Panc1 (cell line): ENCODE measurements at regions not wholly inside any gene's neighbourhood (a gene's known extent, or its start where the extent isn't known, plus 50 kb on each side); places are given as distances from the start of the nearest gene placed in this dataset.
"Not testable (repeated sequence)": the region's sequence is repeated elsewhere in the genome, so short reads cannot be mapped to it uniquely, and the experiment has no call there.

Experiments
- ATAC-seq: fragments of 200-7000 bp; cut with Tn5 transposase; 2 replicates; pipeline ENCODE4 v1.9.1; 2020; ENCODE audit warnings: mild to moderate bottlenecking, moderate library complexity
- BruUV-seq: library from RNA; stranded (reverse); fragments of 400-500 nt; replicated peaks from 2 replicates; lab custom pipeline; 2021; lab: Mats Ljungman, UMichigan
- CTCF ChIA-PET: fragments of 300-600 bp; sonication (Branson Sonifier 250); formaldehyde crosslinking; loops from one replicate; lab custom pipeline; 2022; ENCODE audit warnings: antibody characterized with exemption; lab: Charles Lee
- POLR2A ChIA-PET: fragments of 300-600 bp; sonication (Branson Sonifier 250); formaldehyde crosslinking; loops from one replicate; lab custom pipeline; 2022; ENCODE audit warnings: antibody characterized with exemption; lab: Charles Lee
- DNase-seq: peaks from one replicate; pipeline ENCODE4 v3.0.0-alpha.2; 2010; ENCODE audit warnings: low read depth, low spot score
- H3K27ac ChIP-seq: 2 replicates; pipeline ENCODE4 v1.5.1; 2011; ENCODE audit warnings: mild to moderate bottlenecking, low read length, inconsistent platforms
- H3K27me3 ChIP-seq: fragments of 200-500 bp; sonication (Bioruptor generic); 2 replicates; pipeline ENCODE4 v1.6.0; 2014; ENCODE audit warnings: low read length, inconsistent platforms; ENCODE audit not compliant: control insufficient read depth, insufficient read depth
- H3K36me3 ChIP-seq: fragments of 200-500 bp; sonication (Bioruptor generic); 2 replicates; pipeline ENCODE4 v1.5.1; 2014; ENCODE audit warnings: inconsistent platforms, mild to moderate bottlenecking, low read length, moderate library complexity; ENCODE audit not compliant: control insufficient read depth, insufficient read depth
- H3K4me1 ChIP-seq: 2 replicates; pipeline ENCODE4 v1.5.1; 2011; ENCODE audit warnings: inconsistent platforms, mild to moderate bottlenecking, low read length, moderate library complexity; ENCODE audit not compliant: control insufficient read depth, insufficient read depth
- H3K4me3 ChIP-seq, 2 experiments: 2 replicates each; pipeline ENCODE4 v1.5.1; 2011 to 2012; ENCODE audit warnings: low read depth in 2 of 2, low read length in 2 of 2, mild to moderate bottlenecking in 2 of 2, inconsistent platforms in 1 of 2, moderate library complexity in 1 of 2
- H3K9me3 ChIP-seq: fragments of 200-500 bp; sonication (Bioruptor generic); 2 replicates; pipeline ENCODE4 v1.5.1; 2014; ENCODE audit warnings: low read depth, mild to moderate bottlenecking, inconsistent platforms, low read length, moderate library complexity; ENCODE audit not compliant: control insufficient read depth, insufficient read depth
- POLR2AphosphoS5 ChIP-seq: IDR thresholded peaks from 2 replicates; pipeline ENCODE4 v1.6.1; 2012; ENCODE audit warnings: mild to moderate bottlenecking, low read depth, low read length, moderate library complexity
- SIN3A ChIP-seq: IDR thresholded peaks from 2 replicates; pipeline ENCODE4 v1.6.1; 2012; ENCODE audit warnings: low read depth, mild to moderate bottlenecking, low read length, moderate library complexity, borderline replicate concordance; ENCODE audit not compliant: insufficient read depth
- TCF7L2 ChIP-seq: IDR thresholded peaks from 2 replicates; pipeline ENCODE4 v1.6.1; 2011; ENCODE audit warnings: mild to moderate bottlenecking, low read depth, low read length, inconsistent platforms
- in situ Hi-C: cut with HindIII; loops from 2 replicates; pipeline ENCODE4 v1.10.0; 2016; ENCODE audit warnings: low sequenced_read_pairs, low pct_unique_long_range_greater_than_20kb
- intact Hi-C: fragments of 100-400 bp; cut with micrococcal nuclease; formaldehyde crosslinking; loops from one replicate; pipeline ENCODE4 v1.10.0; 2022; ENCODE audit not compliant: unreplicated experiment
- TF ChIP-seq, protein P1 (sequence below), 2 experiments: IDR thresholded peaks; 2 replicates each; pipeline ENCODE4 v1.6.1; 2011 to 2012; ENCODE audit warnings: low read depth in 2 of 2, control low read depth in 1 of 2, low read length in 1 of 2, mild to moderate bottlenecking in 1 of 2, moderate library complexity in 1 of 2; ENCODE audit not compliant: insufficient read depth in 1 of 2
- TF ChIP-seq, protein P2 (sequence below): fragments of 450-650 bp; IDR thresholded peaks from 2 replicates; pipeline ENCODE4 v1.5.1; 2017; ENCODE audit warnings: mild to moderate bottlenecking

DNA sequence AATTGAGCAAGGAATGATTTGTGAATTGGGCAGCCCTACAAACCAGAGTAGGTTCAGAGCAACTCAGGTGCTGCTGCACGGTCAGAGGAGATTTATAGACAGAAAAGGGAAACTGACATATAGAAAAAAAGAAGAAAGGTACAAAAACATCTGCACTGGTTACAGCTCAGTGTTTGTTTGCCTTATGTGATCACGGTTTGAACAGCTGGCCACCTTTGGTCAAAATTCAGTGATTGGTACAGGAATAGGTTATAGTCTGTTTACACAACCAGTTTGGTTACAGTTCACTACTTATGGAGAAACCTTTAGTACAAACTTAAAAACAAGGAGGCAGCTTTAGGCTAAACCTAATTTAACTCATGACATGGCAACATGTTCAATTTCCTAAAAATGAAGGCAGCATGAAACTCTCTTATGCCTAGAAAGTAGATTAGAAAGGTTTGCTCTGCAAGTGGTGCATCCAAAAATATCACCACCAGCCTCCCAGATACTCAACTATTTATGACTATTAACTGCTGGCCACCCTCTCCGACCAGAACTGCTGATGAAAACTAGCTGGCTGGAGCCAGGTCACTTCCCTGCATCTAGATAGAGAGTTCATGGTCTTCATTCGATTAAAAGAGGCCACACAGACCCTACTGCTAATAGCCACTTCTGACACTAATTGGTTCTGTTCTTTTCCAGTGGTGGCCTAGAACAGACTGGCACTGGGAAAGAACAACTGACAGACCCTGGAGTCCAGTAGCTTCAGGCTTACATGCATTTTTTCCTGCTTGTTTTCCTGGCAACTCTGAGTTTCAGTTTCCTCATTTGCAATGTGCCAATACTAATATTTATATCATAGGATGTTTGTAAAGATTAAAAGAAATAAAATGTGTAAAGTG is 548.0 kb downstream of the CCSER2 start:
- CTCF ChIA-PET: no interaction called here
- POLR2A ChIA-PET: no interaction called here

DNA sequence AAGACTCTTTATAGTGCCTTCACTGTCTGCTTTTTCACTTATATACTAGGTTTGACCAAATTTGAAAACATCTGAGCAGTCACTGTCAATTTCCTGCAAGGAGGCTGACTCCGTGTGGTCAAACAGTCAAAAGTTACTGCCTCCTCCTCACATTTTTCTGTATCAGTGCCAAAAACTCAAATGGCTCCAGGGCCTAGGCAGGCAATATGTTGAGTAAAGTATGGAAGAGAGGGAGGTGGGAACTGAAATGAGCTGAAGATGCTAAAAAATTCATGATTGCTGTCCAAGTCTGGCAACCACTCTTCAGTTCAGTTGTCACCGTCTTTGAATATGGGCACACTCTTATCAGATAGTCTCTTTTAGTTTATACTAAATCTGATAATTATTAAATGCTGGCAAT is 551.6 kb downstream of the CCSER2 start:
- DNase-seq (no peak), ATAC-seq (no peak)
- intact Hi-C loops (no loop called here), in situ Hi-C loops (no loop called here)
- no peak overlapping the region for H3K27ac ChIP-seq
- H3K27me3 ChIP-seq: no peaks in the 10 kb centered on the region
- CTCF ChIA-PET: no interaction called here
- TF ChIP-seq POLR2AphosphoS5 (no peak), TCF7L2 (no peak), SIN3A (no peak)
- TF ChIP-seq, protein P1, sequence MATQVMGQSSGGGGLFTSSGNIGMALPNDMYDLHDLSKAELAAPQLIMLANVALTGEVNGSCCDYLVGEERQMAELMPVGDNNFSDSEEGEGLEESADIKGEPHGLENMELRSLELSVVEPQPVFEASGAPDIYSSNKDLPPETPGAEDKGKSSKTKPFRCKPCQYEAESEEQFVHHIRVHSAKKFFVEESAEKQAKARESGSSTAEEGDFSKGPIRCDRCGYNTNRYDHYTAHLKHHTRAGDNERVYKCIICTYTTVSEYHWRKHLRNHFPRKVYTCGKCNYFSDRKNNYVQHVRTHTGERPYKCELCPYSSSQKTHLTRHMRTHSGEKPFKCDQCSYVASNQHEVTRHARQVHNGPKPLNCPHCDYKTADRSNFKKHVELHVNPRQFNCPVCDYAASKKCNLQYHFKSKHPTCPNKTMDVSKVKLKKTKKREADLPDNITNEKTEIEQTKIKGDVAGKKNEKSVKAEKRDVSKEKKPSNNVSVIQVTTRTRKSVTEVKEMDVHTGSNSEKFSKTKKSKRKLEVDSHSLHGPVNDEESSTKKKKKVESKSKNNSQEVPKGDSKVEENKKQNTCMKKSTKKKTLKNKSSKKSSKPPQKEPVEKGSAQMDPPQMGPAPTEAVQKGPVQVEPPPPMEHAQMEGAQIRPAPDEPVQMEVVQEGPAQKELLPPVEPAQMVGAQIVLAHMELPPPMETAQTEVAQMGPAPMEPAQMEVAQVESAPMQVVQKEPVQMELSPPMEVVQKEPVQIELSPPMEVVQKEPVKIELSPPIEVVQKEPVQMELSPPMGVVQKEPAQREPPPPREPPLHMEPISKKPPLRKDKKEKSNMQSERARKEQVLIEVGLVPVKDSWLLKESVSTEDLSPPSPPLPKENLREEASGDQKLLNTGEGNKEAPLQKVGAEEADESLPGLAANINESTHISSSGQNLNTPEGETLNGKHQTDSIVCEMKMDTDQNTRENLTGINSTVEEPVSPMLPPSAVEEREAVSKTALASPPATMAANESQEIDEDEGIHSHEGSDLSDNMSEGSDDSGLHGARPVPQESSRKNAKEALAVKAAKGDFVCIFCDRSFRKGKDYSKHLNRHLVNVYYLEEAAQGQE (IDR thresholded peaks at IDR 0.05; ENCODE audit: insufficient read depth in 1 of 2, low read depth in 2 of 2, low read length in 1 of 2): no peak
- TF ChIP-seq, protein P2, sequence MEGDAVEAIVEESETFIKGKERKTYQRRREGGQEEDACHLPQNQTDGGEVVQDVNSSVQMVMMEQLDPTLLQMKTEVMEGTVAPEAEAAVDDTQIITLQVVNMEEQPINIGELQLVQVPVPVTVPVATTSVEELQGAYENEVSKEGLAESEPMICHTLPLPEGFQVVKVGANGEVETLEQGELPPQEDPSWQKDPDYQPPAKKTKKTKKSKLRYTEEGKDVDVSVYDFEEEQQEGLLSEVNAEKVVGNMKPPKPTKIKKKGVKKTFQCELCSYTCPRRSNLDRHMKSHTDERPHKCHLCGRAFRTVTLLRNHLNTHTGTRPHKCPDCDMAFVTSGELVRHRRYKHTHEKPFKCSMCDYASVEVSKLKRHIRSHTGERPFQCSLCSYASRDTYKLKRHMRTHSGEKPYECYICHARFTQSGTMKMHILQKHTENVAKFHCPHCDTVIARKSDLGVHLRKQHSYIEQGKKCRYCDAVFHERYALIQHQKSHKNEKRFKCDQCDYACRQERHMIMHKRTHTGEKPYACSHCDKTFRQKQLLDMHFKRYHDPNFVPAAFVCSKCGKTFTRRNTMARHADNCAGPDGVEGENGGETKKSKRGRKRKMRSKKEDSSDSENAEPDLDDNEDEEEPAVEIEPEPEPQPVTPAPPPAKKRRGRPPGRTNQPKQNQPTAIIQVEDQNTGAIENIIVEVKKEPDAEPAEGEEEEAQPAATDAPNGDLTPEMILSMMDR: no peak
- no peaks in the 10 kb centered on the region for H3K36me3 ChIP-seq
- BruUV-seq: no TSS peak
- no peak overlapping the region for H3K4me3 ChIP-seq
- H3K9me3 ChIP-seq: no peaks in the 10 kb centered on the region
- POLR2A ChIA-PET: no interaction called here
- H3K4me1 ChIP-seq: no peaks in the 10 kb centered on the region

More for the DNA sequence above, 548.0 kb downstream of the CCSER2 start:
- no peaks in the 10 kb centered on the region for H3K36me3 ChIP-seq
- no TSS peak for BruUV-seq
- H3K27ac ChIP-seq: no peak overlapping the region
- ATAC-seq (no peak), DNase-seq (no peak)
- intact Hi-C loops: no loop called here
- no peaks in the 10 kb centered on the region for H3K9me3 ChIP-seq
- no peaks in the 10 kb centered on the region for H3K4me1 ChIP-seq
- in situ Hi-C loops: no loop called here
- no peak for TF ChIP-seq TCF7L2
- no peaks in the 10 kb centered on the region for H3K27me3 ChIP-seq
- no peak overlapping the region for H3K4me3 ChIP-seq

DNA sequence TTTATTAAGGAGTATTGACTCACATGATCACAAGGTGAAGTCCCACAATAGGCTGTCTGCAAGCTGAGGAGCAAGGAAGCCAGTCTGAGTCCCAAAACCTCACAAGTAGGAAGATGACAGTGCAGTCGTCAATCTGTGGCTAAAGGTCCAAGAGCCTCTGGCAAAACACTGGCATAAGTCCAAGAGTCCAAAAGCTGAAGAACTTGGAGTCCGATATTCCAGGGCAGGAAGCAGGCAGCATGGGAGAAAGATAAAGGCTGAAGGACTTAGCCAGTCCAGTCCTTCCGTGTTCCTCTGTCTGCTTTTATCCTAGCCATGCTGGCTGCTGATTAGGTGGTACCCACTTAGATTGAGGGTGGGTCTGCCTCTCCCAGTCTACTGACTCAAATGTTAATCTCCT is 553.3 kb downstream of the CCSER2 start:
- in situ Hi-C loops, H3K9me3 ChIP-seq, H3K27me3 ChIP-seq, POLR2A ChIA-PET, ATAC-seq, H3K36me3 ChIP-seq, BruUV-seq, H3K4me1 ChIP-seq, CTCF ChIA-PET, intact Hi-C loops, DNase-seq, H3K27ac ChIP-seq, H3K4me3 ChIP-seq: not testable (repeated sequence)
